ENCODE measurements at regions not wholly inside any gene's neighbourhood (a gene's known extent, or its start where the extent isn't known, plus 50 kb on each side); places are given as distances from the start of the nearest gene placed in this dataset.

DNA sequence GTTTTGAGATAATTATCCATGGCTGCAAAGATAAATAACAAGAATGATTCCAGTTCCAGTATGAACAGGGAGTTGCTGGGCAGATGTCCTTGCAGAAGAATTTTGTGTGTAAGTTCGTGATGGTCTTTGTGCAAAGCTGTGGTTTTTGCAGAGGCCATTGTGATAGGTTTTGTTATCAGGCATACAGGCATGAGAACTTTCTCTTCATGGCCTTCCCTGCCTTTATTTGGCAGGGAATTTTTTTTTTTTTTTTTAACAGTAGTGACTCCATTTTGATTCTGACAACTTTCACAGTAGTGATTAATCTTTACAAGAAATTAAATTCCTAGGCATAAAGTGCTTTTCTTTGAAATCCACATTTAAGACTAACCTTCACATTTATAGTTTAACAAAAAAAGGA lies 1999.5 kb upstream of the CDH6 start:
- TF ChIP-seq, protein P1, sequence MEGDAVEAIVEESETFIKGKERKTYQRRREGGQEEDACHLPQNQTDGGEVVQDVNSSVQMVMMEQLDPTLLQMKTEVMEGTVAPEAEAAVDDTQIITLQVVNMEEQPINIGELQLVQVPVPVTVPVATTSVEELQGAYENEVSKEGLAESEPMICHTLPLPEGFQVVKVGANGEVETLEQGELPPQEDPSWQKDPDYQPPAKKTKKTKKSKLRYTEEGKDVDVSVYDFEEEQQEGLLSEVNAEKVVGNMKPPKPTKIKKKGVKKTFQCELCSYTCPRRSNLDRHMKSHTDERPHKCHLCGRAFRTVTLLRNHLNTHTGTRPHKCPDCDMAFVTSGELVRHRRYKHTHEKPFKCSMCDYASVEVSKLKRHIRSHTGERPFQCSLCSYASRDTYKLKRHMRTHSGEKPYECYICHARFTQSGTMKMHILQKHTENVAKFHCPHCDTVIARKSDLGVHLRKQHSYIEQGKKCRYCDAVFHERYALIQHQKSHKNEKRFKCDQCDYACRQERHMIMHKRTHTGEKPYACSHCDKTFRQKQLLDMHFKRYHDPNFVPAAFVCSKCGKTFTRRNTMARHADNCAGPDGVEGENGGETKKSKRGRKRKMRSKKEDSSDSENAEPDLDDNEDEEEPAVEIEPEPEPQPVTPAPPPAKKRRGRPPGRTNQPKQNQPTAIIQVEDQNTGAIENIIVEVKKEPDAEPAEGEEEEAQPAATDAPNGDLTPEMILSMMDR (IDR thresholded peaks at IDR 0.05; ENCODE audit: control extremely low read depth in 1 of 3, insufficient read depth in 1 of 3, low read depth in 1 of 3, low read length in 3 of 3): no peak
- TF ChIP-seq MAFK (IDR thresholded peaks at IDR 0.05; ENCODE audit: low read depth, low read length) (no peak), RAD21 (IDR thresholded peaks at IDR 0.05 in 1 of 2, conservative IDR thresholded peaks at IDR 0.05 in 1 of 2; ENCODE audit: low read depth in 2 of 2, low read length in 2 of 2) (no peak), GABPA (IDR thresholded peaks at IDR 0.05; ENCODE audit: borderline replicate concordance, insufficient read depth, low read length) (no peak), CHD1 (IDR thresholded peaks at IDR 0.05; ENCODE audit: low read depth, low read length) (no peak)

Measured in H1 (cell line).